GM18868 (cell line): ENCODE measurements at regions not wholly inside any gene's neighbourhood (a gene's known extent, or its start where the extent isn't known, plus 50 kb on each side); places are given as distances from the start of the nearest gene placed in this dataset.

Experiments
- ATAC-seq: cut with Tn5 transposase; IDR thresholded peaks from one replicate; pipeline ENCODE4 v1.9.1; 2021; ENCODE audit warnings: mild to moderate bottlenecking, moderate library complexity; ENCODE audit not compliant: unreplicated experiment

GRCh38 chr12:25712169-25712568 is 159.1 kb upstream of the LMNTD1 start:
- ATAC-seq = peak; percentile 33

- ATAC-seq = peak; percentile 98
These were observed 160.2 kb upstream of the LMNTD1 start for GRCh38 chr12:25713264-25713663.

GRCh38 chr12:25714198-25714984 is 161.3 kb upstream of the LMNTD1 start:
- ATAC-seq = no peak

GRCh38 chr12:25715102-25715501 is 162.0 kb upstream of the LMNTD1 start:
- no peak for ATAC-seq

- ATAC-seq = no peak
These were observed 163.8 kb upstream of the LMNTD1 start for GRCh38 chr12:25716842-25717241.

GRCh38 chr12:25717552-25717951 is 164.5 kb upstream of the LMNTD1 start:
- no peak for ATAC-seq

GRCh38 chr12:25718081-25718731 is 165.1 kb upstream of the LMNTD1 start:
- ATAC-seq = no peak

GRCh38 chr12:25719505-25719904 is 166.4 kb upstream of the LMNTD1 start:
- ATAC-seq = no peak

- ATAC-seq = no peak
These were observed 170.3 kb upstream of the LMNTD1 start for GRCh38 chr12:25723336-25723735.

- no peak for ATAC-seq
These were observed 170.9 kb upstream of the LMNTD1 start for GRCh38 chr12:25723921-25724491.

- ATAC-seq = no peak
These were observed 172.4 kb upstream of the LMNTD1 start for GRCh38 chr12:25725470-25725869.

- no peak for ATAC-seq
These were observed 172.8 kb upstream of the LMNTD1 start for GRCh38 chr12:25725931-25726330.

GRCh38 chr12:25728056-25728595 is 175.0 kb upstream of the LMNTD1 start:
- no peak for ATAC-seq

GRCh38 chr12:25730489-25731349 is 177.6 kb upstream of the LMNTD1 start:
- ATAC-seq = peak; percentile 36

GRCh38 chr12:25733541-25733940 is 180.5 kb upstream of the LMNTD1 start:
- no peak for ATAC-seq

GRCh38 chr12:25734529-25735180 is 181.6 kb upstream of the LMNTD1 start:
- ATAC-seq = peak; percentile 71

GRCh38 chr12:25740617-25741016 is 187.5 kb upstream of the LMNTD1 start:
- no peak for ATAC-seq

GRCh38 chr12:25741917-25742316 is 188.8 kb upstream of the LMNTD1 start:
- no peak for ATAC-seq

- ATAC-seq = no peak
These were observed 190.7 kb upstream of the LMNTD1 start for GRCh38 chr12:25743679-25744215.

GRCh38 chr12:25744313-25744712 is 191.2 kb upstream of the LMNTD1 start:
- no peak for ATAC-seq
